Activated naive CD4-positive, alpha-beta T cell treated with anti-CD3 and anti-CD28 coated beads, Interleukin-2, amount 10 ng/mL, durations not matched to agents 7 days and 5 days (primary cell): ENCODE measurements at regions not wholly inside any gene's neighbourhood (a gene's known extent, or its start where the extent isn't known, plus 50 kb on each side); places are given as distances from the start of the nearest gene placed in this dataset.
"Not testable (repeated sequence)": the region's sequence is repeated elsewhere in the genome, so short reads cannot be mapped to it uniquely, and the experiment has no call there.

Source experiments
- CTCF ChIA-PET: fragments of 350-600 bp; sonication (Branson Sonifier 250); formaldehyde crosslinking; loops from one replicate; lab custom pipeline; 2021; ENCODE audit warnings: antibody characterized with exemption; lab: Charles Lee
- DNase-seq: peaks from one replicate; pipeline ENCODE4 v3.0.0-alpha.2; 2020
- H3K27ac Mint-ChIP-seq: one replicate; pipeline ENCODE4 v1.8.0; 2021; ENCODE audit warnings: mild to moderate bottlenecking, moderate library complexity, mixed read lengths
- H3K27me3 Mint-ChIP-seq: one replicate; pipeline ENCODE4 v1.8.0; 2021; ENCODE audit warnings: mild to moderate bottlenecking, mixed read lengths
- H3K36me3 Mint-ChIP-seq: one replicate; pipeline ENCODE4 v1.8.0; 2021; ENCODE audit warnings: mixed read lengths
- H3K4me1 Mint-ChIP-seq: one replicate; pipeline ENCODE4 v1.8.0; 2021; ENCODE audit warnings: mixed read lengths
- H3K4me3 Mint-ChIP-seq: one replicate; pipeline ENCODE4 v1.8.0; 2021; ENCODE audit warnings: mild to moderate bottlenecking, moderate library complexity, mixed read lengths
- H3K9me3 Mint-ChIP-seq: one replicate; pipeline ENCODE4 v1.8.0; 2021; ENCODE audit warnings: mixed read lengths

- Mint-ChIP-seq H3K4me3 (no peak overlapping the region), H3K4me1 (no peaks in the 10 kb centered on the region), H3K36me3 (no peaks in the 10 kb centered on the region), H3K27me3 (no peaks in the 10 kb centered on the region), H3K27ac (no peak overlapping the region), H3K9me3 (peaks cover 3% of the 10 kb centered on the region)
- DNase-seq: no peak
- CTCF ChIA-PET: no interaction called here
Observed at GRCh38 chr18:30674596-30674995, 367.9 kb downstream of the DSC3 start.

GRCh38 chr18:30672439-30672838, 370.1 kb downstream of the DSC3 start:
- H3K27me3 Mint-ChIP-seq, H3K36me3 Mint-ChIP-seq, H3K9me3 Mint-ChIP-seq, H3K27ac Mint-ChIP-seq, H3K4me1 Mint-ChIP-seq, CTCF ChIA-PET, H3K4me3 Mint-ChIP-seq, DNase-seq: not testable (repeated sequence)

- Mint-ChIP-seq H3K4me1 (no peaks in the 10 kb centered on the region), H3K27me3 (no peaks in the 10 kb centered on the region), H3K36me3 (no peaks in the 10 kb centered on the region), H3K9me3 (peaks cover 13% of the 10 kb centered on the region), H3K27ac (no peak overlapping the region), H3K4me3 (no peak overlapping the region)
- CTCF ChIA-PET: no interaction called here
- no peak for DNase-seq
Observed at GRCh38 chr18:30658306-30658705, 384.2 kb downstream of the DSC3 start.

GRCh38 chr18:30652387-30652786, 390.2 kb downstream of the DSC3 start:
- Mint-ChIP-seq H3K9me3 (no peaks in the 10 kb centered on the region), H3K27ac (no peak overlapping the region), H3K4me1 (no peaks in the 10 kb centered on the region), H3K36me3 (no peaks in the 10 kb centered on the region), H3K27me3 (no peaks in the 10 kb centered on the region), H3K4me3 (no peak overlapping the region)
- CTCF ChIA-PET: no interaction called here
- no peak for DNase-seq

- no peaks in the 10 kb centered on the region for H3K9me3 Mint-ChIP-seq
- CTCF ChIA-PET: no interaction called here
- H3K27ac Mint-ChIP-seq: no peak overlapping the region
- H3K27me3 Mint-ChIP-seq: no peaks in the 10 kb centered on the region
- no peak for DNase-seq
- H3K36me3 Mint-ChIP-seq: no peaks in the 10 kb centered on the region
- H3K4me1 Mint-ChIP-seq: no peaks in the 10 kb centered on the region
- H3K4me3 Mint-ChIP-seq: no peak overlapping the region
Observed at GRCh38 chr18:30650499-30650898, 392.0 kb downstream of the DSC3 start.

GRCh38 chr18:30644158-30644557, 398.4 kb downstream of the DSC3 start:
- Mint-ChIP-seq H3K4me1 (no peaks in the 10 kb centered on the region), H3K27me3 (no peaks in the 10 kb centered on the region), H3K4me3 (no peak overlapping the region), H3K27ac (no peak overlapping the region), H3K36me3 (no peaks in the 10 kb centered on the region), H3K9me3 (peaks cover 6% of the 10 kb centered on the region)
- CTCF ChIA-PET: no interaction called here
- DNase-seq: no peak

- Mint-ChIP-seq H3K27me3 (no peaks in the 10 kb centered on the region), H3K4me1 (no peaks in the 10 kb centered on the region), H3K9me3 (peaks cover 6% of the 10 kb centered on the region), H3K36me3 (no peaks in the 10 kb centered on the region), H3K27ac (no peak overlapping the region), H3K4me3 (no peak overlapping the region)
- CTCF ChIA-PET: no interaction called here
- DNase-seq: no peak
Observed at GRCh38 chr18:30639361-30639760, 403.2 kb downstream of the DSC3 start.

GRCh38 chr18:30634249-30634648, 408.3 kb downstream of the DSC3 start:
- CTCF ChIA-PET: no interaction called here
- no peak for DNase-seq
- peaks cover 3% of the 10 kb centered on the region for H3K9me3 Mint-ChIP-seq
- no peak overlapping the region for H3K27ac Mint-ChIP-seq
- H3K36me3 Mint-ChIP-seq: no peaks in the 10 kb centered on the region
- no peak overlapping the region for H3K4me3 Mint-ChIP-seq
- no peaks in the 10 kb centered on the region for H3K4me1 Mint-ChIP-seq
- no peaks in the 10 kb centered on the region for H3K27me3 Mint-ChIP-seq

- Mint-ChIP-seq H3K4me3 (no peak overlapping the region), H3K4me1 (no peaks in the 10 kb centered on the region), H3K27me3 (no peaks in the 10 kb centered on the region), H3K36me3 (no peaks in the 10 kb centered on the region), H3K27ac (no peak overlapping the region), H3K9me3 (peaks cover 3% of the 10 kb centered on the region)
- DNase-seq: no peak
- CTCF ChIA-PET: no interaction called here
Observed at GRCh38 chr18:30632071-30632698, 410.4 kb downstream of the DSC3 start.

- DNase-seq: no peak
- H3K9me3 Mint-ChIP-seq: peaks cover 2% of the 10 kb centered on the region
- H3K4me3 Mint-ChIP-seq: no peak overlapping the region
- no peaks in the 10 kb centered on the region for H3K4me1 Mint-ChIP-seq
- no peaks in the 10 kb centered on the region for H3K36me3 Mint-ChIP-seq
- CTCF ChIA-PET: no interaction called here
- no peak overlapping the region for H3K27ac Mint-ChIP-seq
- H3K27me3 Mint-ChIP-seq: no peaks in the 10 kb centered on the region
Observed at GRCh38 chr18:30625961-30626360, 416.6 kb downstream of the DSC3 start.

GRCh38 chr18:30623401-30624065, 419.0 kb downstream of the DSC3 start:
- Mint-ChIP-seq H3K27ac (no peak overlapping the region), H3K4me1 (no peaks in the 10 kb centered on the region), H3K27me3 (no peaks in the 10 kb centered on the region), H3K9me3 (peaks cover 2% of the 10 kb centered on the region), H3K4me3 (no peak overlapping the region), H3K36me3 (no peaks in the 10 kb centered on the region)
- CTCF ChIA-PET: no interaction called here
- DNase-seq: no peak

GRCh38 chr18:30622635-30623034, 419.9 kb downstream of the DSC3 start:
- Mint-ChIP-seq H3K4me1 (no peaks in the 10 kb centered on the region), H3K4me3 (no peak overlapping the region), H3K27me3 (no peaks in the 10 kb centered on the region), H3K36me3 (no peaks in the 10 kb centered on the region), H3K9me3 (peaks cover 2% of the 10 kb centered on the region), H3K27ac (no peak overlapping the region)
- no peak for DNase-seq
- CTCF ChIA-PET: no interaction called here

- no peak for DNase-seq
- no peaks in the 10 kb centered on the region for H3K27me3 Mint-ChIP-seq
- H3K4me1 Mint-ChIP-seq: no peaks in the 10 kb centered on the region
- no peak overlapping the region for H3K27ac Mint-ChIP-seq
- CTCF ChIA-PET: no interaction called here
- no peaks in the 10 kb centered on the region for H3K36me3 Mint-ChIP-seq
- no peak overlapping the region for H3K4me3 Mint-ChIP-seq
- H3K9me3 Mint-ChIP-seq: peaks cover 2% of the 10 kb centered on the region
Observed at GRCh38 chr18:30622104-30622503, 420.4 kb downstream of the DSC3 start.

GRCh38 chr18:30618567-30618966, 424.0 kb downstream of the DSC3 start:
- Mint-ChIP-seq H3K4me1 (no peaks in the 10 kb centered on the region), H3K36me3 (no peaks in the 10 kb centered on the region), H3K4me3 (no peak overlapping the region), H3K9me3 (no peaks in the 10 kb centered on the region), H3K27ac (no peak overlapping the region), H3K27me3 (no peaks in the 10 kb centered on the region)
- DNase-seq: no peak
- CTCF ChIA-PET: no interaction called here

- Mint-ChIP-seq H3K27ac (no peak overlapping the region), H3K4me1 (no peaks in the 10 kb centered on the region), H3K9me3 (no peaks in the 10 kb centered on the region), H3K4me3 (no peak overlapping the region), H3K27me3 (no peaks in the 10 kb centered on the region), H3K36me3 (no peaks in the 10 kb centered on the region)
- DNase-seq: no peak
- CTCF ChIA-PET: no interaction called here
Observed at GRCh38 chr18:30616414-30616813, 426.1 kb downstream of the DSC3 start.
